RWPE2 (cell line): ENCODE measurements at regions not wholly inside any gene's neighbourhood (a gene's known extent, or its start where the extent isn't known, plus 50 kb on each side); places are given as distances from the start of the nearest gene placed in this dataset.

ENCODE experiments used
- ATAC-seq: fragments of 200-7000 bp; cut with Tn5 transposase; 3 replicates; pipeline ENCODE4 v1.9.1; 2021; ENCODE audit warnings: low read depth
- DNase-seq: peaks from one replicate; pipeline ENCODE4 v3.0.0-alpha.2; 2020; ENCODE audit warnings: low spot score
- H3K27ac ChIP-seq: fragments of 450-650 bp; 2 replicates; pipeline ENCODE4 v1.5.1; 2017; ENCODE audit warnings: mild to moderate bottlenecking; ENCODE audit not compliant: poor library complexity, severe bottlenecking
- H3K27me3 ChIP-seq: fragments of 250-450 bp; sonication (Bioruptor Pico); 2 replicates; pipeline ENCODE4 v1.5.1; 2021; ENCODE audit warnings: mild to moderate bottlenecking, moderate library complexity; ENCODE audit not compliant: insufficient read depth, poor library complexity, severe bottlenecking
- H3K36me3 ChIP-seq: fragments of 250-450 bp; sonication (Bioruptor Pico); 2 replicates; pipeline ENCODE4 v1.5.1; 2020; ENCODE audit warnings: low read depth, mild to moderate bottlenecking, moderate library complexity
- H3K4me1 ChIP-seq: fragments of 250-450 bp; sonication (Bioruptor Pico); 2 replicates; pipeline ENCODE4 v1.5.1; 2021; ENCODE audit warnings: mild to moderate bottlenecking, moderate library complexity; ENCODE audit not compliant: insufficient read depth, poor library complexity, severe bottlenecking
- H3K4me3 ChIP-seq: fragments of 250-450 bp; sonication (Bioruptor Pico); 2 replicates; pipeline ENCODE4 v1.5.1; 2021; ENCODE audit warnings: mild to moderate bottlenecking, moderate library complexity; ENCODE audit not compliant: severe bottlenecking
- H3K9me3 ChIP-seq: fragments of 250-450 bp; sonication (Bioruptor Pico); 2 replicates; pipeline ENCODE4 v1.5.1; 2021; ENCODE audit warnings: mild to moderate bottlenecking, moderate library complexity; ENCODE audit not compliant: severe bottlenecking
- TF ChIP-seq, protein P1 (sequence below): fragments of 450-650 bp; IDR thresholded peaks from one replicate; pipeline ENCODE4 v1.5.1; 2017; ENCODE audit warnings: mild to moderate bottlenecking, moderate library complexity; ENCODE audit not compliant: poor library complexity, severe bottlenecking

DNA sequence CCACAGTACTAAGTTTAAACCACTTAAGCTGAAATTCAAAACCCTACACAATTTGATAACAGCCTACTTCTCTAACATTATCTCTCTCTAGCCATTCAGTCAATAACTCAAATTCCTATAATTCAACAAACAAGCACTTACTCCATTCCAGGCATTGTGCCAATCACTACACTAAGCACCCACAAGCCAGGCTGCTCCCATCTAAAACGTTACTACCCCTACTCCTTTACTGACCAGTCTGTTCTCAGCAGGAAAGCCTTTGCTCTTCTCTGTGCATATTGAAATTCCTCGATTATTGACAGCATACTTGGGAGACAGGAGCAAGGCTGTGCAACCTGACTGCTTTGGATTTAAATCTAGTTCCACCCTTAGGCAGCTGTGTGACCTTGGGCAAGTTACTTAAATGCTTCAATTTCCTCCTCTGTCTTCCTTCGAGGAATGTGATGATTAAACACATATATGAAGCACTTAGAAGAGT lies 177.2 kb upstream of the THBS1 start:
- DNase-seq: no peak
- H3K9me3 ChIP-seq: no peaks in the 10 kb centered on the region
- TF ChIP-seq, protein P1, sequence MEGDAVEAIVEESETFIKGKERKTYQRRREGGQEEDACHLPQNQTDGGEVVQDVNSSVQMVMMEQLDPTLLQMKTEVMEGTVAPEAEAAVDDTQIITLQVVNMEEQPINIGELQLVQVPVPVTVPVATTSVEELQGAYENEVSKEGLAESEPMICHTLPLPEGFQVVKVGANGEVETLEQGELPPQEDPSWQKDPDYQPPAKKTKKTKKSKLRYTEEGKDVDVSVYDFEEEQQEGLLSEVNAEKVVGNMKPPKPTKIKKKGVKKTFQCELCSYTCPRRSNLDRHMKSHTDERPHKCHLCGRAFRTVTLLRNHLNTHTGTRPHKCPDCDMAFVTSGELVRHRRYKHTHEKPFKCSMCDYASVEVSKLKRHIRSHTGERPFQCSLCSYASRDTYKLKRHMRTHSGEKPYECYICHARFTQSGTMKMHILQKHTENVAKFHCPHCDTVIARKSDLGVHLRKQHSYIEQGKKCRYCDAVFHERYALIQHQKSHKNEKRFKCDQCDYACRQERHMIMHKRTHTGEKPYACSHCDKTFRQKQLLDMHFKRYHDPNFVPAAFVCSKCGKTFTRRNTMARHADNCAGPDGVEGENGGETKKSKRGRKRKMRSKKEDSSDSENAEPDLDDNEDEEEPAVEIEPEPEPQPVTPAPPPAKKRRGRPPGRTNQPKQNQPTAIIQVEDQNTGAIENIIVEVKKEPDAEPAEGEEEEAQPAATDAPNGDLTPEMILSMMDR: no peak
- peak; percentile 59 for ATAC-seq
- H3K27ac ChIP-seq: peak overlapping the region; percentile 90
- no peaks in the 10 kb centered on the region for H3K36me3 ChIP-seq
- no peaks in the 10 kb centered on the region for H3K27me3 ChIP-seq
- no peak overlapping the region for H3K4me3 ChIP-seq
- peaks cover 24% of the 10 kb centered on the region for H3K4me1 ChIP-seq

DNA sequence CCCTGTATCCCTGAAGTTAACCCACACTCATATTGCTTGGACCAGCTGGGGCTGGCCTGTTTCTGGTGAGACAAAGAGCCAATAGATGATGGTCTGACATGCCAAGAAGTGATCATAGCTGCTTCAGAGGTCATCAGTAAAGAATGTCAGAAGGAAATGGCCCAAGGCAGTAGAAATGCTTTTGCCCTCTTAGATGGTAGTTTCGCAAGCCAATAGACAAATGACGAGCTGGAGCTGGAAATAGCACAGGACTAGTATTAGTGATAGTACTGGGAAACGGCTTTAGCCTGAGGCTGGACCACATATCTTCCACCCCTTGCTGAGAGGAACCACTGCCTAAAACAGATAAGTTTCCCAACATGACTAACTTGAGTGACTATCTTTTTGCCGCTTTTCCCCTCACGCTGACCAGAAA lies 176.1 kb upstream of the THBS1 start:
- TF ChIP-seq, protein P1: no peak
- H3K36me3 ChIP-seq: no peaks in the 10 kb centered on the region
- H3K4me1 ChIP-seq: peaks cover 24% of the 10 kb centered on the region
- no peak overlapping the region for H3K4me3 ChIP-seq
- ATAC-seq (peak; percentile 92), DNase-seq (peak; percentile 92)
- H3K27ac ChIP-seq: peak overlapping the region; percentile 90
- no peaks in the 10 kb centered on the region for H3K9me3 ChIP-seq
- H3K27me3 ChIP-seq: no peaks in the 10 kb centered on the region

DNA sequence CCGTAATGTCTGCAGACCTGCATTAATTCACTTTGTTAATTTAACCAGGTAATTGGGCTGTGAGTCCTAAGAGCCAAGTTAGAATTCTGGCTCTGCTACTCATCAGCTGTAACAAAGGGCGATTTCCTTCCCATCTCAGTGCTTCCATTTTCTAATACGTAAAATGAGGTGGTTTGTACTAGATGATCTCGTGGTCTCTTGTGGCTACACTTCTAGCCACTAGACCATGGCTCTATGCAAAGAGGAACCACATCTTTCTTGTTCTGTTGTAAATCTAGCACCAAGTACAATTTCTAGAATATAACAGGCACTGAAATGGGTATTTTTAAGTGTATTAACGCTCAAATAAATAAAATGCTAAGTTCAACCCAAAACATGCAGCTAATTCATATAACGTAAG lies 174.4 kb upstream of the THBS1 start:
- peaks cover 27% of the 10 kb centered on the region for H3K4me1 ChIP-seq
- ATAC-seq (no peak), DNase-seq (no peak)
- H3K27ac ChIP-seq: peak overlapping the region; percentile 90
- no peaks in the 10 kb centered on the region for H3K27me3 ChIP-seq
- TF ChIP-seq, protein P1: no peak
- no peaks in the 10 kb centered on the region for H3K9me3 ChIP-seq
- H3K4me3 ChIP-seq: no peak overlapping the region
- no peaks in the 10 kb centered on the region for H3K36me3 ChIP-seq

DNA sequence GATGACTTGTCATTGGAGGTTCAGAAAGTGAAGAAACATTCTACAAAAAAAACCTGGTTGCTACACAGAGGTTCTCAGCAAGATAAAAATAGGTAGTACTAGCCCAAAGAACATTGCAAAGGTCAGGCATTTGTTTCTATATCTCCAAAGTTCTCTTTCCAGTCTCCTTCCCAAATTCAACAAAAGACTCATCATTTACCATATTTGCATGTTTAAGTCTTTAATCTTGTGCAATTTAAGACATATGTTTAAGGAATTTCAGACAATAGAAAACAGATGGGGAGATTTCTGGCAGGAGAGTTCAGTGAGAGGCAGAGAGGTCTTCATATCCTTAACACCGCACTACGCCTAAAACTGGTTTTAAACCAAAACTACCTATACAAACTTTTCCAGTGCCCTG lies 173.8 kb upstream of the THBS1 start:
- Histone ChIP-seq H3K36me3 (no peaks in the 10 kb centered on the region), H3K27me3 (no peaks in the 10 kb centered on the region), H3K4me1 (peaks cover 34% of the 10 kb centered on the region), H3K4me3 (no peak overlapping the region), H3K9me3 (no peaks in the 10 kb centered on the region), H3K27ac (no peak overlapping the region)
- DNase-seq (no peak), ATAC-seq (no peak)
- TF ChIP-seq, protein P1: no peak

DNA sequence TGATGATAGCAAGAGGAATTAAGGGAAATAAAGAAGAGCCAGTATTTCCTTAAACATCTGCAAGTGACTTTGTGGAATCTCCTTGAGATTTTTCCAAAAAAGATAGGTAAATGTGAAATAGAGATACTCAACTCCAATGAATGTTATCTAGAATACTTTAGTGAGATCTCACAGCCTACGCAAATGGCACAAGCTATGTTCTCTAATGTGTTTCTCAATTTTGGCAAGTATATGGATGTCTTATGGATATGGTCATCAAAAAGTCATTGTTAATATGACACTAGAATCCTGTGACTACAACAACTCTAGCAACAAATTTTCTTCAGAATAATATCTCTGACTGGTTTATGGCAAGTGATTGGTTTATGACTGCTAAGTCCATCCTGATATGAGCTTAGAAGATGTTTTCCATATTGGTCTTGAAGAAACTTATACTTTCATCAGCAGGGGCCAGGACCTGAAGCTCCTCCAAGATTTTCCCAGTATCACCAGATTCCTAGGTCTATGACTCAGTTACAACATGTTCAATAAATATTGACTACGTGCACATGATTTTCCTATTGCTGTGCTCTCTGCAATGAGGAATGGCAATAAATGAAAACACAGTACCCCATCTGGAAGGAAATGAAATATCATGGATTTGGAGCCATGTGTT lies 170.9 kb upstream of the THBS1 start:
- no peak overlapping the region for H3K27ac ChIP-seq
- H3K4me3 ChIP-seq: no peak overlapping the region
- peaks cover 17% of the 10 kb centered on the region for H3K4me1 ChIP-seq
- ATAC-seq (no peak), DNase-seq (no peak)
- no peaks in the 10 kb centered on the region for H3K9me3 ChIP-seq
- TF ChIP-seq, protein P1: no peak
- H3K27me3 ChIP-seq: no peaks in the 10 kb centered on the region
- no peaks in the 10 kb centered on the region for H3K36me3 ChIP-seq
